GM18870 (cell line): ENCODE measurements at regions not wholly inside any gene's neighbourhood (a gene's known extent, or its start where the extent isn't known, plus 50 kb on each side); places are given as distances from the start of the nearest gene placed in this dataset.
"Not testable (repeated sequence)": the region's sequence is repeated elsewhere in the genome, so short reads cannot be mapped to it uniquely, and the experiment has no call there.

Source experiments
- ATAC-seq: cut with Tn5 transposase; IDR thresholded peaks from one replicate; pipeline ENCODE4 v1.9.1; 2021; ENCODE audit warnings: moderate library complexity; ENCODE audit not compliant: unreplicated experiment

DNA sequence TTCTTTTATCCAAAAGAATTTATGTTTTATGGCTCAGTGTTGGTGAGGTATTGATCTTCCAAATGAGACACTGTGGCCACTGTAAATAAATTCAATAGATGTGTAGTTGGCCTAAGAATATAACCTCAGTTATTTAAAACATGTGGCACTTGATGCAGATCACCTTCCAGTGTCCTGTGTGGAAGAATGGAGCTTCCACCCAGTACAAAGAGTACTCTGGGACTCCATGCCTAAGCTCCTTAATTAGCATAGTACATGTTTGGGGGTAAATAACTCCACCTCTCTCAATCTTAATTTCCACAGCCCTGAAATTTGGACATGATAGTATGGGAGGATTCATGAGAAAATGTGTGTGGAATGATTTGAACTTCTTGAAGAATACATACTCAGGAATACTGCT, 105.7 kb downstream of the SPDYE17 start:
- ATAC-seq, result not testable (repeated sequence)

DNA sequence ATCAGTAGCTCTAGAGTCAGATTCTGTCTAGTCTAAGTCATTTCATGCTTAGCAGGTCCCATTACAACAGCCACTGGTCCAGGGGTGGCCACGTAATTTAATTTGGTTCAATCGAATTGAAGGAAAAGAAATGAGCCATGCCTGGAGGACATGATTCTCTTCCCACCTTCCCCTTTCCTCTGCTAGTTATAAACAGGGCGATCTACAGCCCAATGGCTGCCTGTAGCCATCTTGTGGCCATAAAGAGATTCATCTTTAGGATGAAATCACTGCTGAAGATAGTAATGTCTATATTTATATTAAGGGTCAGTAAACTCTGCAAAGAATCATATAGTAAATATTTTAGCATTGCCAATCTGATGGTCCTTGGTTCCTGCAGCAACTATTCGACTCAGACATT, 107.4 kb downstream of the SPDYE17 start:
- not testable (repeated sequence) for ATAC-seq

DNA sequence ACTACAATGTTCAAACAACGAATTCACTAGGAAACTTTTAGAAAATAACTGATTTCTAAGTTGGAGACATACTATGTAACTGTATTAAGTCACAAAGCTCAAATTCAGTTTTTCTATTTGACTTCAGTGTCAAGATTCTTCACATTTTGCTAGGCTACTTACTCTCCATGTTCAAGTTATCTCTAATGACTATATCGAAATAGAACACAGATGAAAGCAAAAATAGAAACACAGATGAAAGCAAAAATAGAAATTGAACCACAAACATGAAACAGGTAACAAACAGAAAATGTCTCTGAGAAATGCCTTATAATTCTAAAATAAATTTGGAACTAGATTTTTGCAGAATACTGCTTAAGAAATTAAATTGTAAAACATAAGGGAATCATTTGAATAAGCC, 113.5 kb downstream of the SPDYE17 start:
- not testable (repeated sequence) for ATAC-seq

DNA sequence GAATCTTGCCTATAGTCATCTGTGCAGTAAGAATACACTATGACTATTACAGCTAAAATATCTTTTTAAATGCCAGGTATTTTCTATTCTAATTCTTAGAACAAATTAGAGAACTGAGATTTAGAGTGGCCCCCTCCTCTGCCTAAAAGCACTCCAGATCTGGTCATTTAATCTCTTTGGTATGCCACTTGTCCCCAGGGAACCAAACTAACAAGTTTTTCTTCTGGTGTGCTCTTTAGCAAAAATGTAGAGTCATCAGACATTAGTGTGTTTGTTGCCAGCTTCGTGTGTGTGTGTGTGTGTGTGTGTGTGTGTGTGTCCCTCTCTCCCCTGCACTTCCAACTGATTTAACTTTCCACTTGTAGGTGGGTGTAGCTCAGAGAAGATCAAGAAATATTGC, 117.8 kb downstream of the SPDYE17 start:
- ATAC-seq, result not testable (repeated sequence)

DNA sequence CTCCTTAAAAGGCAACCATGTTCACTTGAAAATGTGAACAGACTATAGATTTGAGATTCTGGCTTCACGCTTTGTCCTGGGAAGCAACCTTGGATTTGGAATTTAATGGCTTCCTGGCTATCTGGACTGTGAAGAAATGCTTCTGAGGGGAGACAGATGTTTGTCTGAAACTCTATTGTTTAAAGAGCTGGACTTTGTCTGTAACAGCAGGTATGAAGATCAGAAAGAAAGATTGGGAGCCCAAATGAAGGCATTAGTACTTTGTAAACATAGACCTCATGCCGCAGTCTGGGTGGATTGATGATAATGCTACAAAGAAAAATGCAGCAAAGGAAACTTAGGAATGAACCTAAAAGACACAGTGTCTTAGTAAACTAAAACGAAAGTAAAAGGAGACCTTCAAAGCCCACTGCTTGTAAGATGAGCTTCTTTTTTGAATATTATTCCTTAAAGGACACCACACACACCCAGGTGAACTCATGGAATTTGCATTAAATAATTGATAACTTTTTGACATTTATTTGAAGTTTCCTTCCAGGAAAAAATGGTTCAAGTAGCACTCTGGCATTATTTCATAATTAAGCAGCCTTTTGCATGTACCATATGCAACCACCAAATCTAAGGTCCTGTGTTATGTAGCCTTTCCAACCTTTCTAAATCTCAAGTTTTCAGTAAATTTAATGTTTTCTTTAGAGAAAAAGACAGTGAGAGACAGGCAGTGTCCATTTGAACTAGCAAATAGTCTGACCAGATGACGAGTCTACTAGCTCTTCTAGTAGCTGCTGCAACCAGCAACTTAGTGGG, 119.9 kb downstream of the SPDYE17 start:
- ATAC-seq, result not testable (repeated sequence)

DNA sequence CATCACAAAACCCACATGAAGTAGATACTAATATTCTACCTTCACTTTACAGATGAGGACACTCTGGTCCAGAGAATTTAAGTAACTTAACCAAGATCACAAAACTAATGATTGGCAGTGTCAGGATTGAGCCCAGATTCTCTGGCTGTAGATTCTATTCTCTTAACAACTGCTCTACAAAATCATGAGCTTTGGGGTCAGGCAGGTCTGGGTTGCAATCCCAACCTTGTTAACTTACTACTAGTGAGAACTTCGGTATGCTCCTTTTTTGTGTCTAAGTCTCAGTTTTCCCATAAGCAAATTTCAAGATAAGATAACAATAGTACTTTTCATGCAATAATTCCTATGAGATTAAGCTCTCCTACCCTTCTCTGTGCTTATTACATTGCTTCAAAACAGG, 127.5 kb downstream of the SPDYE17 start:
- not testable (repeated sequence) for ATAC-seq

DNA sequence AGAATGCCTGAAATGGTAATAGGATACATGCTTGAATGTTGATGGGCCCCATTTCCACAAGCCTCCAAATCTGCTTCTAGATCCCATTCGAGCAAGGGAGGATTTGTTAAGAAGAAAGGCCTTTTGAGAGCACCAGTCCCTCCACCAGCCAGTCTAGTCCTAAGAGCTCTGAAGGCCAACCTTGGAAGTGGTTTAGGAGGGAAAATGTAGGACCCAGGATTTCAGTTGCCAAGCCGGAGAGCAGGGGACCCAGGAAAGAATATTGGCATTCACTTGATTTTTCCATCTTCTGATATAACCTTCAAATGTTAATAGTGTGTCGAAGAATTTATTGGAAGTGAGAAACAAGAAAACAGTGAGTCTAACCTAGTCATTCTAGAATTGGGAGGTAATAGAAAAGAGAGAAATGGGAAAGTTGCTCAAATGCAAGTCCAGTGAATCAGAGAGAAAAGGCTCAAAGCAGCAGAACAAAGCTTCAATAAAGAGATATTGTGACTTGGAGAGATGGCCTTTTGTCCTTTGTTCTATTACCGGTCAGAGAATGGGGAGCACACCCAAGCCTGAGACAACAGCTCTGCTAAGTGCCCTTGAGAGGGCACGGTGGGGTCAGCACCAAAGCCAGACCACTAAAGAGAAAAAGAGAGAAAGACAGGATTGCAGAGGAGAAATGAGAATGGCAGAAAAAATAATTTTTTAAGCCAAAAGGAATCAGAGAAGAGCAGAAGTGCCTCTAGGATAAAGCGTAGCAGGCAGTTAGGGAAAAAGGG, 130.0 kb downstream of the SPDYE17 start:
- ATAC-seq, result not testable (repeated sequence)

DNA sequence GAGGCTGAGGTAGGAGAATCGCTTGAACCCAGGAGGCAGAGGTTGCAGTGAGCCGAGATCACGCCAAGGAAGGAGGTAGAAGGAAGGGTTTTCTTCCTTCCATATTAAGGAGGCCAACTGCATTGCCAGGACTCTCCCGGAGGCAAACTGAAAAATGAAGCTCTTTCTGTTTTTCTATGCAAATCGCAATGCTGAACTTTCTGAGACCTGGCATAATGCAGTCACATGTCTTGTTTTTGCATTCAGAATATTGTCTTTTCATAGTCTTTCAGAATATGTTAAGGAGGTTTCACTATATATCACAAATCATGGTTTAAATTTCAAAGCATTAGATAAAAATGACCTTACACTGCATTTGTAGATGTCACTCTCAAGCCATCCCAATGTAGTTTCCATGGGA, 133.4 kb downstream of the SPDYE17 start:
- ATAC-seq, result not testable (repeated sequence)

DNA sequence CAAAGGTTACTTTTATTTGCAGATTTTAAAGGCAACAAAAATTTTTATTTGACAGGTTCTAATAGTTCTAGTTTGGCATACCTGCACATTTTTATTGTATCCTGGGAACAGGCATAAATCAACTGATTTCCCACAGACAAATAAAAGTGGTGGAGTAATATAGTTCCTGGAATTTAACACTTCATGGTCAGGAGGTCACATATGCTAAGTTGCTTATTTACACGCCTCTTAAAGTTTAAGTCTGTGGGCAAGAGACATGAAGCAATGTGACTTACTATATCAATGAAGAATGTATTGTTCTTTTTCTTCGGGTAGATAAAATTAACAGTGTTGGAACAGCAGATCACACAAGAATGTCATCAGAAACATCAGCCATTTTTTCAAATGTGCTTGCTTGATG, 135.2 kb downstream of the SPDYE17 start:
- not testable (repeated sequence) for ATAC-seq

DNA sequence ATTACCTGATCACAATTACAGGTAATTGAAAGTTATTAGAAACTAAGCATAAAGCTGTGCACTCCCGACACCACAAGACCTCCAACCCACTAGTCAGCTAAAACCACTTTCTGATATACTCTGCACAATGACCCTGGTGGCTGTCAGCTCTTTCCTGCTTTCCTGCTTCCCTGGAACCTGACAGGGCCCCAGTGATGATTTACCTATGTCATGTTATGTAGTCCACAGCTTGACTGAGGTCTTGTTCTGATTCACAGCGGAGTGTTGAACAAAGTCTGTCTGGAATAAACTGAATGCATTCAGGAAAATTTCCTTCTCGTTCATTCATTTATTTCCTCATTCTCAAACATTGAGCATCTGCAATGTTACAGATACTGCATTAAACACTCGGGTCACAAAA, 136.5 kb downstream of the SPDYE17 start:
- not testable (repeated sequence) for ATAC-seq

DNA sequence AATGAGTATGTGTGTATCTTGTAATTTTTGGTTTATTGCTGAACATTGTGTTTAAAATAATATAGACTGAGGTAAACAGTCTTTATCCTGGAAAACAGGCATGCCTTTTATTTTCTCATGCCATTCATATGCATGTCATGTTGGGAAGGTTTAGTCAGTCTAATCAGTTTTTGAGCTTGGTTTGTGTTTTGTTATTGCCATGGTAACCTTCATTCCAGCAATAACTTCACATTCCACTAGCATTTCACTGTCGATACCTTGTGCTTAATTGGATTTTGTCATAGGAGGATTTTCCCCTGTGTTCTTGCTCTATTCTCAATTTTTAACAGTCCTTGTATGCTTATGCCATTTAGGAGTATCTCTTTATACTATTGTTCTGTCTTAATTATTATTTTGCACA, 140.4 kb downstream of the SPDYE17 start:
- ATAC-seq, result not testable (repeated sequence)

DNA sequence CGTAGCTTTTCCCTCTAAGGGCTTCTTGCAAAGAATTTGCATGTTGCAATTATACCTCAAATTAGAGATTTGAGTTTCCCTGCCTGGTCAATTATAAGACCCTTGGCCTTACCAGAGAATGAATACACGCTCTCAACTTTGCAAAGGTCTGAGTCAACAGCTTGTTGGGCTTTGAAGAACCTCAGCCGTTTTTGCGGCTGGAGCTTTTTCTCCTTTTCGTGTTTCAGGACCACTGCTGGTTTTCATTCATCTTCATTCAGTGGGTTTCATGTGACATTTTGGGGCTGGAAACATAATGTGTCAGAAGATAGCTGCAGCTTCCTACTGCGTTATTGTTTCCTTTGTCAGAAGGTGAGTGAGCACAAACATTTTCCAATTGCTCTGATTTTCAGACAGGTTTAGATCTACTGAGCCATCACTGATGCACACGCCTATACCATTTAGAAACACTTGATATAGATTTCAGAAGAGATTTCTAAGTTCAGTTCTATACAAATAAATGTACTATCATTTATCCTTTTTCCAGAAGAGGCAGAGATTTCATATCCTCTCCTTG, 152.3 kb downstream of the SPDYE17 start:
- ATAC-seq, result not testable (repeated sequence)

DNA sequence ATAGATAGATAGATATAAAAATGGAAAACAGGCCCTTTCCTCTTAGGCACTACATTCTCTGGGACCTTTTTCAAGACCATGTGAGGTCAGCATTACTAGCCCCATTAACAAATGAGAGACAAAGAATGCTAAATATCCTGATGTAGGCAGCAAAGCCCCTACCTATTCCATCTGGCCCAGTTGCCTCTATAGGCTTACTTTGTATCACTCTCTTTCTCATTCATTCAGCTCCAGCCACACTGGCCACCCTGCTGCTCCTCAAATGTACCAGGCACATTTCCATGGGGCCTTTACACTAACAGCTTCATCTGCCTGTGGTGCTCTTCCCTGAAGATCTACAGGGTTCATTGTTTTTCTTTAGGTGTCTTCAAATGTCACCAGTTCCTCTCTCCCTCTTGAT, 156.4 kb downstream of the SPDYE17 start:
- not testable (repeated sequence) for ATAC-seq

DNA sequence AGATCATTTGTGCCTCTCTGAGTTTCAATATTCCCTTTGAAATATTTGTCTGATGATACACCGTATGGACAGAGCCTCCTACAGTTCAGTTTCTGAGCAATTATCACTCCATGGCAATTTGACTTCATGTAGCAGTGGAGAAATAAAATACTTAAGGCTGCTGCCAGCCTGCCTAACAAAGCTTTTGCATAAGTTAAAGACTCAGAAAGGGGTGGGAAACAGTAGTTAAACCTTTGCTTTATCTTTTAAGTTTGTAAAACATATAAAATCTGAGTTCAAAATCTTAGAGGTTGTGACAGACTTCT, 161.7 kb downstream of the SPDYE17 start:
- ATAC-seq, result not testable (repeated sequence)

DNA sequence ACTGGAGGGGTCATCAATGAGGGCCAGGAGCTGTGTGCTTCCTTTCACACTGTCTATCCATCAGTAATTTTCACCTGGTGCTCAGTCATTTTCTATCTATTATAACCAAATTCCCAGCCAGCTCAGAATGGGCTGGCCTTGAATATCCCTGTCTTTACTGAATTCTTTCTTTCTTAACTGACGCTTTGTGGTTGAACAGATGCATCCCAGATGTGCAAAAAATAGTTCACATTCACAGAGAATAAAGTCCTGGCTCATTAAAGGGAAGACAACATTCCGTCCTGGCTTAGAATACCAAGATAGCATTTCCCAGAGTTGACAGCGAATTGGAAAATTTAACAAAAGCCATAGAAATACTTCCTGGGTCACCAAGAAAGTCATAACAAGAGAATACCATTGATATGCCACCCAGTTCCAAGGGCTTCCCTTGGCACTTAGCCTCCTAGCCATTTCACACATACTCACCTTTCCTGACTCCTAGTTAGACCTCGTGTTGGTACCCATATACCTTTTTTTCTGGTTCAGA, 164.7 kb downstream of the SPDYE17 start:
- not testable (repeated sequence) for ATAC-seq

DNA sequence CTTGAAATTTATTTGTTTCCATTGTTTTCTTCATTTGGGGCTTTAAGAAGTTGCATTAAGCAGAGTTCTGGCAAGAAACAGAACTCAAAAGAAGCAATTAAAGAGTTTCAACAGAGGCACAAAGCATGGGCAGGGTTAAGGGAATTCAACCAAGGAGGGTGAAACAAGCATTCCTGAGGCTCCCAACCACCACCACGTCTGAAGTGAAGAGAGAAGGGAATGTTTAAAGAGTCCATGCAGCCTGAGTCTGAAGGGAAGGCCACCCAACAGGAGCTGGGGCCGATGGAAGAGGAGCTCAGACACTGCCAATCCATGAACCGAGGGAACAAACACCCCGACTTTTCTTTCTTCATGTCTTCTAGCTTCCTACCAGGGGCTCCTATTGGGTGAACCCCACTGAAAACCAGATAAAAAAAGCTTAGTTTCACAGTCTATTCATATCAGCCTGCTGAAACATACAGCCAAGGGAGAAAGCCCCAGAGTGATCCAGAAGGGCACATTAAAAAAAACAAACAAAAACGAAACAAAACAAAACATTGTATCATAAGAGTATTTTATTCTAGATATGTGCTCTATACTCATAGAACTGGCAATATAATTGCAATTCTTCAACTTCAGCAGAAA, 168.9 kb downstream of the SPDYE17 start:
- ATAC-seq, result not testable (repeated sequence)

DNA sequence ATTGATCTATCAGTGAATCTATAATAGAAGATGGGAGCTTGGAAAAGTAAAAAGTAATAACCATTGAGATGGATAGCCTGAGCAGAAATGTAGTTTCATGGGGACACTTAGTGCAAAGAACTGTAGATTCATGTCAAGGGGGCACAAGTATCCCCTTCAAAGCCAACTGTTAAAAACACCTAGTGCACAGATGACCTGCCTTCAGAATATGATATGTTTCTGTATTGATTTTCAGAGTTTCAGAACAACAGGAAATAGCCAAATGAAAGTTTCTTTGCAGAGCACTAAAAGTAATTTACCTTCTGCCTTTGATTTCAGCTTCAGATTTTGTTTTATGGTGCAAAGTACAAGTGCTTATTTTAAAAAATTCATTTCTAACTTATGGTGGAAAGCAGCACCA, 169.9 kb downstream of the SPDYE17 start:
- ATAC-seq, result not testable (repeated sequence)

DNA sequence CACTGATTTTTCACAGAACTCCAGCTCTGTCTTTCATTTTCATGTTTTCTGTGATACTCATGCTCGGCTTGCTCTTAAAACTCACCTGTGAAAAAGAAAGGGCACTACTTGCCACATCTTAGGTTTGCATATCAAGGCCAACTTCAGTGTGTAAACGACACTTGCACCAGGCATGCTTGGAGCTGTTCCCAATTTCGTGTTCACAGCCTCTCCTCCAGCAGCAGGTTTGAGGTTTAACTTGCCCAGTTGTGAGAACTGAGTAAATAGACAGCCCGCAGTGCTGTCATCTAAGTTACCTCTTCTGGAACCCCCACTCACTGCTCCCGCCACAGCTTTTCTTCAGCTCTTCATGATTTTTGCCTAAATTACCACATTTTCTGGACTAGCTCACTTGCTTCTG, 172.2 kb downstream of the SPDYE17 start:
- ATAC-seq, result not testable (repeated sequence)

DNA sequence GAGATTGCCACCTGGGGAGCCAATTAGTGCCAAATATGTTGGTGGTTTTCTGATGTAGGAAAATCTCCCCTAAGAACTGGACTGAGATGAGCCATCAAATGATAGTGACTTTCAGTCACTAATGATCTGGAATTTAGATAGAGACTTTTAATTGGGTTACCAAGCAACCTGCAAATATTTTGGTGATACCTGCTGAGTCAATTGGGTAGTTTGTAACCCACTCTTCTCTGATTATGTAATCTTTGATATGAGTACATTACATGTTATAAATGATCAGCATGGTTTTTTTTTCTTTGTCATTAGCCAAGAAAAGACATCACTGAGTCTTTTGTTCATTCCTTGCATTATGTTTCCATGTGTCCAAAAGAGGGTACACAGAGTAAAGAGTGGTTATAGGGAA, 177.5 kb downstream of the SPDYE17 start:
- ATAC-seq, result not testable (repeated sequence)

DNA sequence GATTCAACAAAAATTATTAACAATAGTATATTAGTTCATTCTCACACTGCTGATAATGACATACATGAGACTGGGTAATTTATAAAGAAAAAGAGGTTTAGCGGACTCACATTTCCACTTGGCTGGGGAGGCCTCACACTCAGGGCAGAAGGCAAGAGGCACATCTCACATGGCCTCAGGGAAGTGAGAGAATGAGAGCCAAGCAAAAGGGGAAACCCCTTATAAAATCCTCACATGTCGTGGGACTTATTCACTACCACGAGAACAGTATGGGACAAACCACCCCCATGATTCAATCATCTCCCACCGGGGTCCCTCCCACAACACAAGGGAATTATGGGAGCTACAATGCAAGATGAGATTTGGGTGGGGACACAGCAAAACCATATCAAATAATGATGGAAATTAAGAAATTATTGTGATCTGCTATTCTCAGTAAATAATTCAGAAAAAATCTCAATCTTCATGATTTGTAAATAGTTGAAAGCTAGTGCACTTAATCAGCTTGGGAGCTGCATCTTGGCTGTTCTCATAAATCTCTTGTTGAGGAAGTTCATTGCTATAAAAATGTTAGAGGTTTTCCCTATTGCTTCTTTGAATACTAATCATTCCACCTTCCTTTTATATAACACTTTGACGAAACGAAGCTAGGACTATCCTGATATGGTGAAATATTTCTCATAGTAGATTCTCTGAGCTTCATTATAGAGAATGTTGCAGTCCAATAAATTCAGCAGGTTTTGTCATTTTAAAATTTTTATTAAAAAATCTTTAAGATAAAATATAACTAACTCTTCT, 179.2 kb downstream of the SPDYE17 start:
- ATAC-seq, result not testable (repeated sequence)
